ENCODE measurements at regions not wholly inside any gene's neighbourhood (a gene's known extent, or its start where the extent isn't known, plus 50 kb on each side); places are given as distances from the start of the nearest gene placed in this dataset.

GRCh38 chr2:217204358-217204757 is 344.5 kb upstream of the TNP1 start:
- TF ChIP-seq POLR2AphosphoS5 (IDR thresholded peaks at IDR 0.05; ENCODE audit: low read depth, low read length): no peak
- TF ChIP-seq POLR2A (IDR thresholded peaks at IDR 0.05; ENCODE audit: low read depth, low read length): no peak
- no peak for TF ChIP-seq TAF1 (IDR thresholded peaks at IDR 0.05; ENCODE audit: low read depth, low read length)
- no peak for TF ChIP-seq SPI1 (IDR thresholded peaks at IDR 0.05; ENCODE audit: low read depth, low read length)
